ENCODE measurements at regions not wholly inside any gene's neighbourhood (a gene's known extent, or its start where the extent isn't known, plus 50 kb on each side); places are given as distances from the start of the nearest gene placed in this dataset.

DNA sequence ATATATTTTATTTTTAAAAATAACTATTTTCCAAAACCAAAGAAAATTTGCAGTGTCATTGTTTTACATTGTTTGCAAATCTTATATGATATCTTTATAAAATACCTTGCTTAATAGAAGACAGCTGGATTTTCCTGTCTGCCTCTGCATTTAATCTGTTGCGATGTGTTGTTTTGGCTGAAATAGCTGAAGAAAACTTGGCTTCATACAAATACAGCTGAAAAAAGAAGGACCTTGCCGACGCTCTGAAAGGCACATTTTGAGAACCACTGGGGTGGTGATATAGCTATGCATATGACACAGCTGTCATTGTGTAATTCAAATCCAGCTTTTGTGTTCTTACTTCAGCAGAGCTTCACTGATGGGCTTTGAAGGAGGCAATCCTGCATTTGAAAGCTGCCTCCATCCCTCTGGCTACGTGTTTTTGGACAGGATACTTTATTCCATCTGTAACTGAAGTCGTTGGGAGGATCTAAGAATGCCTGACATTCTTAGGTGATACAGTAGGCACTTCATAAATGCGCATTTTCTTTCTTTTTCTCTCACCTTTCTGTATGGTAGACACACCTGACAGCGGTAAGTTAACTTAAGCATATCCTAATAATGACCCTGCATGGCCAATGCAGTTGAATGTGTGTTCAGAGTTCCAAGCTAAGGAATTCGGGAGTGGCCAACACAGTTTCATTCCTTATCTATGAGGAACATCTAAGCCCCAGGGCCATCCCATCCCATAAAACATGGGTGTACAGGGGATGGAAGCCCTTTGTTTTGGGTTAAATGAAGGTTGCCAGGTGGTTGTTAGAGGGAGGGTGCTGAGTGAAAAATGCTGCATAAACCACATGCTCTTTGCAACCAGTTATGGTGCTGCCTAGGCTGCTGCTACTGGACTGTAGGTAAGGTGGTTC, 213.0 kb downstream of the TFAP2A start:
- no peak for FAIRE-seq
- TF ChIP-seq, protein P1, sequence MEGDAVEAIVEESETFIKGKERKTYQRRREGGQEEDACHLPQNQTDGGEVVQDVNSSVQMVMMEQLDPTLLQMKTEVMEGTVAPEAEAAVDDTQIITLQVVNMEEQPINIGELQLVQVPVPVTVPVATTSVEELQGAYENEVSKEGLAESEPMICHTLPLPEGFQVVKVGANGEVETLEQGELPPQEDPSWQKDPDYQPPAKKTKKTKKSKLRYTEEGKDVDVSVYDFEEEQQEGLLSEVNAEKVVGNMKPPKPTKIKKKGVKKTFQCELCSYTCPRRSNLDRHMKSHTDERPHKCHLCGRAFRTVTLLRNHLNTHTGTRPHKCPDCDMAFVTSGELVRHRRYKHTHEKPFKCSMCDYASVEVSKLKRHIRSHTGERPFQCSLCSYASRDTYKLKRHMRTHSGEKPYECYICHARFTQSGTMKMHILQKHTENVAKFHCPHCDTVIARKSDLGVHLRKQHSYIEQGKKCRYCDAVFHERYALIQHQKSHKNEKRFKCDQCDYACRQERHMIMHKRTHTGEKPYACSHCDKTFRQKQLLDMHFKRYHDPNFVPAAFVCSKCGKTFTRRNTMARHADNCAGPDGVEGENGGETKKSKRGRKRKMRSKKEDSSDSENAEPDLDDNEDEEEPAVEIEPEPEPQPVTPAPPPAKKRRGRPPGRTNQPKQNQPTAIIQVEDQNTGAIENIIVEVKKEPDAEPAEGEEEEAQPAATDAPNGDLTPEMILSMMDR (IDR thresholded peaks at IDR 0.05; ENCODE audit: insufficient read depth, missing control alignments) = no peak
- no peak for DNase-seq (ENCODE audit: insufficient read length, low spot score)

GRCh38 chr6:10196090-10196489, 218.8 kb downstream of the TFAP2A start:
- DNase-seq (ENCODE audit: insufficient read length, low spot score) = no peak
- TF ChIP-seq, protein P1 (IDR thresholded peaks at IDR 0.05; ENCODE audit: insufficient read depth, missing control alignments) = no peak
- no peak for FAIRE-seq

GRCh38 chr6:10194816-10195672, 219.8 kb downstream of the TFAP2A start:
- no peak for DNase-seq (ENCODE audit: insufficient read length, low spot score)
- TF ChIP-seq, protein P1 (IDR thresholded peaks at IDR 0.05; ENCODE audit: insufficient read depth, missing control alignments) = no peak
- FAIRE-seq = no peak

GRCh38 chr6:10193321-10193720, 221.6 kb downstream of the TFAP2A start:
- TF ChIP-seq, protein P1 (IDR thresholded peaks at IDR 0.05; ENCODE audit: insufficient read depth, missing control alignments) = no peak
- FAIRE-seq (no peak), DNase-seq (ENCODE audit: insufficient read length, low spot score) (no peak)

- no peak for FAIRE-seq
- TF ChIP-seq, protein P1 (IDR thresholded peaks at IDR 0.05; ENCODE audit: insufficient read depth, missing control alignments) = no peak
- no peak for DNase-seq (ENCODE audit: insufficient read length, low spot score)
These were observed 224.8 kb downstream of the TFAP2A start for GRCh38 chr6:10190042-10190441.

DNA sequence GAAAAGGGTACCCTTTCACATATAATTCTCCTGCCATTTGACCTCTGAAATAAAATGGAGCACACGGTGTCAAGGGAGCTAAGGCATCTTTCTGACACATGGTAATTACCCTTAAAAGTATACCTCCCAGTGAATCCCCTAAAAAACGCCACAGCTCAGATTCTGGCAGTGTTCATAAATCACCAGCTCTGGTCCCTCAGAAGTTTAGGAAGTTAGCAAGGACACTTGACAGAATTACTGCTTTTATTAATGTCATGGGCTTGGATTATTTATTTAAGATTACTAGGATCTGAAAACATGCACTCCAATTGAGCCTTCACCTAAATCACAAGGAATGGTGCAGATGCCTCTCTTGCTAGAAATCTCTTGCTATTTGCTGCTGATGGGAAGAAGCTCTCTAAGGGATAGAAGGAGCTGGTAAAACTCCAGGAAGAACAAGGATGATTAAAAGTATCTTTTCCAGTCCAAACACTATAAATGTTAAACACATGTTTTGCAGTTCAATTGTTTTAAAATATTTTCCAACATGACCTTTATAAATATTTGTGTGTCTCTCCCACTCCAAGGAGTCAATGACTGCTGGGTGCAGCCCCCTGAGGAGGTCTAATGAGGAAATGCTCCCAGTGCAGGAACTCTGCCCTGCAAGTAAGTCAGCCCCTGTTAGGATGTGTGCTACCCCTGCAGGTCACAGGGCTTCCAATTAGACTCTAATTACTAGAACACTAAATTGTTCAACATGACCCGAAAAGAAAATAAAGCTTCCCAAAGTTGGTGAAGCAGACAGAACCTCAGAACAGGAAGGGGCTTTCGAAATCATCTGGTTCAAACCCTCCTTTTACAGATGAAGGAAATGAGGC, 230.3 kb downstream of the TFAP2A start:
- TF ChIP-seq, protein P1 (IDR thresholded peaks at IDR 0.05; ENCODE audit: insufficient read depth, missing control alignments) = no peak
- no peak for DNase-seq (ENCODE audit: insufficient read length, low spot score)

More for the DNA sequence above, 230.3 kb downstream of the TFAP2A start:
- no peak for FAIRE-seq

Data from D721Med (cell line).